GM12878 (cell line): ENCODE measurements at regions not wholly inside any gene's neighbourhood (a gene's known extent, or its start where the extent isn't known, plus 50 kb on each side); places are given as distances from the start of the nearest gene placed in this dataset.

Experiments
- ATAC-seq: fragments of 200-7000 bp; cut with Tn5 transposase; 3 replicates; pipeline ENCODE4 v1.9.1; 2020; ENCODE audit warnings: mild to moderate bottlenecking, moderate library complexity
- BruUV-seq: library from RNA; stranded (reverse); fragments of 400-500 nt; replicated peaks from 2 replicates; lab custom pipeline; 2021; lab: Mats Ljungman, UMichigan
- CTCF ChIA-PET: fragments of 300-600 bp; sonication (Branson Sonifier 250); formaldehyde crosslinking; extraction: SDS; loops from one replicate; lab custom pipeline; 2021; ENCODE audit warnings: inconsistent platforms; lab: Yijun Ruan, JAX
- POLR2A ChIA-PET: fragments of 350-600 bp; formaldehyde crosslinking; extraction: SDS; loops from one replicate; lab custom pipeline; 2021; ENCODE audit warnings: inconsistent platforms; lab: Charles Lee
- RAD21 ChIA-PET: fragments of 300-600 bp; sonication (Branson Sonifier 250); formaldehyde crosslinking; loops from one replicate; lab custom pipeline; 2023; ENCODE audit warnings: antibody characterized with exemption; ENCODE audit not compliant: unreplicated experiment; lab: Charles Lee
- SMC1A ChIA-PET: fragments of 300-600 bp; sonication (Branson Sonifier 250); formaldehyde crosslinking; loops from one replicate; lab custom pipeline; 2023; ENCODE audit not compliant: unreplicated experiment, uncharacterized antibody; lab: Charles Lee
- DNase-seq: peaks from one replicate; pipeline ENCODE4 v3.0.0-alpha.2; 2011; ENCODE audit warnings: low read depth, low spot score
- FAIRE-seq: peaks from 3 replicates; lab custom pipeline; 2011; peaks lifted over from hg19 to GRCh38; lab: Jason Lieb, UNC
- H2AFZ ChIP-seq: 2 replicates; pipeline ENCODE4 v1.6.0; 2011; ENCODE audit warnings: low read depth, low read length, control low read depth; ENCODE audit not compliant: control insufficient read depth
- H3K27ac ChIP-seq: 2 replicates; pipeline ENCODE4 v1.5.1; 2011; ENCODE audit warnings: control low read depth; ENCODE audit not compliant: control insufficient read depth, insufficient read depth
- H3K27me3 ChIP-seq, 2 experiments: replicated peaks in 1 of 2; 2 replicates each; pipeline versions ENCODE4 v1.6.0 to v1.6.1; 2011; ENCODE audit warnings: low read length in 1 of 2; ENCODE audit not compliant: control insufficient read depth in 2 of 2, insufficient read depth in 2 of 2
- H3K36me3 ChIP-seq, 2 experiments: 2 replicates each; pipeline ENCODE4 v1.5.1; 2011; ENCODE audit warnings: low read length in 1 of 2; ENCODE audit not compliant: control insufficient read depth in 2 of 2, insufficient read depth in 2 of 2
- H3K4me1 ChIP-seq: 2 replicates; pipeline ENCODE4 v1.6.1; 2011; ENCODE audit warnings: mild to moderate bottlenecking, low read length, moderate library complexity, mixed read lengths; ENCODE audit not compliant: control insufficient read depth, insufficient read depth
- H3K4me2 ChIP-seq: 2 replicates; pipeline ENCODE4 v1.6.0; 2011; ENCODE audit warnings: control low read depth; ENCODE audit not compliant: control insufficient read depth, insufficient read depth
- H3K4me3 ChIP-seq: fragments of 200-600 bp; sonication (generic); 2 replicates; pipeline ENCODE4 v1.5.1; 2016
- H3K79me2 ChIP-seq: 2 replicates; pipeline ENCODE4 v1.6.0; 2011; ENCODE audit warnings: low read length; ENCODE audit not compliant: control insufficient read depth, insufficient read depth
- H3K9ac ChIP-seq: 2 replicates; pipeline ENCODE4 v1.8.0; 2011; ENCODE audit warnings: low read length, control low read depth, mixed read lengths; ENCODE audit not compliant: control insufficient read depth, insufficient read depth
- H3K9me3 ChIP-seq: replicated peaks from 3 replicates; pipeline ENCODE4 v1.5.1; 2011; ENCODE audit warnings: mild to moderate bottlenecking, low read length; ENCODE audit not compliant: control insufficient read depth, insufficient read depth
- H4K20me1 ChIP-seq: 2 replicates; pipeline ENCODE4 v1.6.0; 2011; ENCODE audit not compliant: control insufficient read depth, insufficient read depth
- ATF7 ChIP-seq: fragments of 450-650 bp; IDR thresholded peaks from 2 replicates; pipeline ENCODE4 v1.6.1; 2016; ENCODE audit warnings: low read depth, mild to moderate bottlenecking
- BCL3 ChIP-seq: IDR thresholded peaks from 2 replicates; pipeline ENCODE4 v1.6.1; 2011; ENCODE audit warnings: borderline replicate concordance, low read depth, mild to moderate bottlenecking, moderate library complexity, low read length; ENCODE audit not compliant: insufficient read depth, poor library complexity, severe bottlenecking
- CBX5 ChIP-seq: sonication (generic); IDR thresholded peaks from 2 replicates; pipeline ENCODE4 v1.6.1; 2016; ENCODE audit warnings: low read depth, moderate library complexity, mild to moderate bottlenecking, inconsistent platforms
- ELK1 ChIP-seq: IDR thresholded peaks from 2 replicates; pipeline ENCODE4 v1.6.1; 2012; ENCODE audit warnings: low read depth, low read length, improper control_type of control experiment
- HDAC6 ChIP-seq: fragments of 200-600 bp; sonication (generic); IDR thresholded peaks from one replicate; pipeline ENCODE4 v1.8.0; 2017; ENCODE audit warnings: antibody characterized with exemption; ENCODE audit not compliant: unreplicated experiment
- RAD21 ChIP-seq: IDR thresholded peaks from 2 replicates; pipeline ENCODE4 v1.6.1; 2011; ENCODE audit warnings: mild to moderate bottlenecking, low read depth, low read length, moderate library complexity; ENCODE audit not compliant: insufficient read depth
- WRNIP1 ChIP-seq: IDR thresholded peaks from 2 replicates; pipeline ENCODE4 v1.6.1; 2011; ENCODE audit warnings: low read depth, low read length, improper control_type of control experiment, borderline replicate concordance
- WGBS: methylation state at CpG from one replicate; pipeline ENCODE4 v1.1.6; 2016; ENCODE audit warnings: low lambda C conversion rate; ENCODE audit not compliant: insufficient replicate concordance, insufficient coverage; ENCODE audit errors: missing lambda C conversion rate; 5-methylcytosine and 5-hydroxymethylcytosine counted together
- in situ Hi-C: fragments of 300-500 bp; cut with MboI; formaldehyde crosslinking; loops from 9 replicates; pipeline ENCODE4 v1.14.3; 2018; ENCODE audit warnings: mixed read lengths
- intact Hi-C: fragments of 100-400 bp; cut with micrococcal nuclease; formaldehyde crosslinking; loops from one replicate; pipeline ENCODE4 v1.14.2; 2022; ENCODE audit not compliant: unreplicated experiment

- ChIA-PET CTCF (no interaction called here), SMC1A (no interaction called here), POLR2A (no interaction called here), RAD21 (no interaction called here)
- Histone ChIP-seq H3K79me2 (no peaks in the 10 kb centered on the region), H3K4me3 (no peak overlapping the region), H3K4me1 (no peaks in the 10 kb centered on the region), H3K27ac (no peak overlapping the region), H3K9ac (no peak overlapping the region), H3K9me3 (no peaks in the 10 kb centered on the region), H3K36me3 (no peaks in the 10 kb centered on the region), H3K4me2 (no peak overlapping the region), H3K27me3 (no peaks in the 10 kb centered on the region), H2AFZ (no peak overlapping the region), H4K20me1 (no peaks in the 10 kb centered on the region)
- BruUV-seq = no TSS peak
- FAIRE-seq = no peak
- WGBS = 9% methylated on average over 2 of the region's 2 CpGs
- DNase-seq = no peak
- no peak for TF ChIP-seq WRNIP1
- no peak for TF ChIP-seq HDAC6
- no peak for TF ChIP-seq ELK1
- no peak for TF ChIP-seq CBX5
- no peak for TF ChIP-seq RAD21
- TF ChIP-seq BCL3 = no peak
- TF ChIP-seq ATF7 = no peak
- intact Hi-C loops (no loop called here), in situ Hi-C loops (no loop called here)
- ATAC-seq = no peak
Measured at GRCh38 chr7:34550996-34551395, 107.0 kb upstream of the NPSR1 start.
